ENCODE measurements at regions not wholly inside any gene's neighbourhood (a gene's known extent, or its start where the extent isn't known, plus 50 kb on each side); places are given as distances from the start of the nearest gene placed in this dataset.

DNA sequence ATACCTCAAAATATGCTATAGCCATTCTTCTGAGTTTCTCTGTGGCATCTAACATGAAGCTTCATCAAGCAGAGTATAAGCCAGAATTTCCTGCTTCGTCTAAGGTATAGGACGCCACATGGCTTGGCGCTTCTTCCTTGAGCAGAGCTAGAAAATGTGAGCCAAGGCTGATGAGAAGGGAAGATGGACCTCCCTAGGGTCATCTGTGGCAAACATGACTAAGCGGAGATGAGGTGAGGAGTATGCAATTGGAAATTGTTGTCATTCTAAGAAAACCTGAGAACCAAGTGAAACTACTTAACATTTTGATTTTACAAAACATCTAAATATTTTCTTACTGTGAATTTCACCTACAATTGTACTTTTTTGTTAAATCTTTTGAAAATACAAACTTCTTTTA, 466.5 kb downstream of the PSAT1 start:
- no peak for DNase-seq

DNA sequence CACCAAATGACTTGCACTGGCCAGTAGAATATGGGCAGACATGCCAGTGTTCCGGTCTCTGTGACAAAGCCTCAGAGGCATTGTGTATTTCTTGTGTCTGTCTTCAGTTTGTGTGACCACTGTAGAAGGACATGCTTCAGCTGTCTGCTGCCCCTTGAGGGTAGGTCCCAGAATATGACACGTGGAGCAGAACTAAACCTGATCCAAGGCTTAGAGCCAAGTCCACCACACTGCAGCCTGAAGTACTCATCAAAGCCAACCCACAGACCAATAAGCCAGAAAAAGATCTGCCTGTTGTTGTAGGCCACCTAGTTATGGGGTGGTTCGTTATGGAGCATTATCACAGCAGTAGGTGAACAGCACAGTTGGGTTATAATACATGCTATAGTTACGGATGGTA, 468.9 kb downstream of the PSAT1 start:
- DNase-seq = no peak

GRCh38 chr9:78767490-78767889, 470.6 kb downstream of the PSAT1 start:
- no peak for DNase-seq

DNA sequence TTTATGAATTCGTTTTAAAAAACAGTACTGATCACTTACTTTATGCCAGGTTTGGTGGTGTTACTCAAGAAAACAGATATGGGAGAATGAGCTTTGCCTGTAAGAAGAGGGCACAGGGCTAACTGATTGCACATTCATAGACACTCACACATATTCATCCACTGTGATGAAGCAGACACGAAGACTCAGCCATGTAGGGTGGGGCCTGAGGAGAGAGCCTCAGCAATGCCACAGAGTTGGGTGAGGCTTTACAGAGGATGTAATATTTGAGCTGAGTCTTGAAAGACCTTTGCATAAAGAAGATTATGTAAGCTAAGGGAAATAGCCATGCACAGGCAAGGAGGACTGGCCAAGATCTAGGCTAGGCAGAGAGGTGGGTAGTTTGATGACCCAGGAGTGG, 472.8 kb downstream of the PSAT1 start:
- DNase-seq = no peak

GRCh38 chr9:78775211-78775610, 478.3 kb downstream of the PSAT1 start:
- no peak for DNase-seq

DNA sequence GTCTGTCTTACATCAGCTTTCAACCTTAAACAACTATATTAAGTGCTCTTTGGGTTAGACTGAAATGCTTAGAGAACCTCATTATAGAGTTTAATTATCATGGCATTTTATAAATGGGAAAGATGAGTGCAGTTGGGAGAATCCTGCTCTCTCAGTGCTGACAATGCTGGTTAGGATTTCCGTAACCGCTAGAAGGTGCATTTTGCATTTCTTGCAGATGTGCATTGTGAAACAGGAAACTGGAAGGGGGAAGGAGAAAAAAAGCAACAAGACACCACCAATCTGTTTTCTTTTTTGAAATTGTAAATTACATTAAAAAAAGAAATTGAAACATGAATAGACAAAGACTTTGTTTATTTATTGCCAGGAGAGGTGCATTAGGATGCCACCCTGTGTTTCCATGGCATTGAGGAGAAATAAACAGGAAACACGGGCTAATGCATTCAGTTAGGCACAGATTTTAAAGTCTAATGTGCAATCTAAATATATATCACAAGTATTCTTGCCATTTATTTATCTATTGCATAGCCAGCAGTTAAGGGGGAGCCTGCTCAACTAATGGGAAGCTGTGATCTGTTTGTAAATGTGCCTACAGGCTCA, 478.9 kb downstream of the PSAT1 start:
- DNase-seq = no peak

GRCh38 chr9:78777747-78778146, 480.8 kb downstream of the PSAT1 start:
- no peak for DNase-seq

- no peak for DNase-seq
Observed at GRCh38 chr9:78778318-78778717, 481.4 kb downstream of the PSAT1 start.

- DNase-seq = no peak
Observed at GRCh38 chr9:78778861-78779374, 482.0 kb downstream of the PSAT1 start.

DNA sequence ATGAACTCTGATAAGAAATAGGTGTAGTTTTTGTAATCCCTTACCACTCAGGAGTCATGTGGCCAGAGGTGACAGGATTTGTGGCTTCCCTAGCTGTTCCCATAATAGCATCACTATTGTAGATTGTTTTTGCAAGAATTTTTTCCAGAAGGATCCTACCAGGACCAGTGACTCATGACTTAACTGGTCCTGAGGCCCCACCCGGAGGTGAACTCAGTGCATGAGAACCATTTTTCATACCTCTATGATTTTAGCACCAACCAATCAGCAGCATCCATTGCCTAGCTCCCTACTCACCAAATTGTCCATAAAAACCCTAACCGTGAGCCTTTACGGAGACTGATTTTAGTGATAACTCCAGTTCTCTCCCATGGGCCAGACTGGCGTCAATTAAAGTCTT, 484.8 kb downstream of the PSAT1 start:
- DNase-seq = no peak

DNA sequence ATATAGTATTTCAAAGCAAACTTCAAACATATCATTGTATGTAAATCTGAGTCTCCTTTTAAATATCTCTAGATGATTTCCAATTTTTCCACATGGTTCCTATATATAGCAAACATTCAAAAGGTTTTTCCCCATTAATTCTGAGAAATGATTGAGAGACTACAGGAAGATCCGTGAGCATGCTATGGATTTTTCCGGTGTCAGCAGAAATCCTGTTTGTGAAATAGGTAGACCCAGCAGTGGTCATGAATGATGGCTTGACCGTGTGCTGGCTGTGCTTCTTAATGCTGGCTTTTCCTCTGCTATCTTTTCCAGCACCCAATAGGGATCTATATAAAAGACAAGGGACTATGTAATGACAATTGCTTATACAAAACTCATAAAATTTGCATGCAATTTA, 485.3 kb downstream of the PSAT1 start:
- DNase-seq = no peak

DNA sequence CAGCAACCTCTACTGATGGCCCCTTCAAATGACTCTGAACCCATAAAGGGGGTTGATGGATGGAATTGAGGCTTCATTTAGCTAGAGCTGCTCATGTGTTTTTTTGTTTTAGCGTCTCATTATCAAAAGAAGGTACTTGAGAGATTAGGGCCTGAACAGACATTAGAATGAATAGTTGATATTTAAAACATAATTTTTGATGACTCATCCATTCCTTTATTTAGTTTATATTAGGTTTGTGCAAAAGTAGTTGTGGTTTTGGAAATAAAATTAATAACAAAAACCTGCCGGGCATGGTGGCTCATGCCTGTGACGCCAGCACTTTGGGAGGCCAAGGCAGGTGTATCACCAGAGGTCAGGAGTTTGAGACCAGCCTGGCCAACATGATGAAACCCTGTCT, 485.9 kb downstream of the PSAT1 start:
- no peak for DNase-seq

DNA sequence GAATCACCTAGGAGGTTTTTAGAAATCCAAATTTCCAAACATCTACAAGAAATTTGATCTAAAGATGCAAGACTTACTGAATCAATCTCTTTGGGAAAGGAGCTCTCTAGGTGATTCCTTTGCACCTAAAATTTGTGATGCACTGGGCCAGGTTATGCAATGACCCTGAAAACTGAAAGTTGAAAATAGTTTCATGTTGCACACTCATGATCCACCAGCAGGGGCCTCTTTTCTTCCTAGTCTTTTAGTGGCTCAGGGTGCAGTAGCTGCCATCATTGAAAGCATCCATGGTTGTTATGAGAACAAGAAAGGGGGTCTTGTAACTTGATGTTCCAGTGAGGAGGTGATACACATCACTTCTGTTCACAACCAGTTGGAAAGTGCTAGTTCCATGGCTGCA, 486.8 kb downstream of the PSAT1 start:
- DNase-seq = no peak

DNA sequence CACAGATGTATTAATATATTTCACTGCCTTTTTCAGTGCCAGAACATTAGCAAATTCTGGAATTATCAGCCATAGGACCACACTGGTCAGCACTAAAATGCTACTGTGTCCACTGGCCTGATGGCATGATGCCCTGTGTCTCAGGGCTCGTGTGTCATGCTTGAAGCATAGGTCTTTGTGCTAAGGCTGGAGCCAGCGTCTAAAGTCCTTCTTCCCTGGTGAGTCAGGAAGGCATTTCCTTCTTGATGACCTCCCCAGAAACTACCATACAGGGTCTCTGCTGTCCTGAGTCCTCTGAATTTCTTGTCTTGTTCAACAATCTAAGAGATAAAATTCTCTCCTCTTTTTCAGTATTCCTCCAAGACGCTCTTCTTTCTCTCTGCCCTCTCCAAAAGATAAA, 489.9 kb downstream of the PSAT1 start:
- no peak for DNase-seq

- DNase-seq = no peak
Observed at GRCh38 chr9:78788101-78788500, 491.2 kb downstream of the PSAT1 start.

- no peak for DNase-seq
Observed at GRCh38 chr9:78791779-78792178, 494.9 kb downstream of the PSAT1 start.

DNA sequence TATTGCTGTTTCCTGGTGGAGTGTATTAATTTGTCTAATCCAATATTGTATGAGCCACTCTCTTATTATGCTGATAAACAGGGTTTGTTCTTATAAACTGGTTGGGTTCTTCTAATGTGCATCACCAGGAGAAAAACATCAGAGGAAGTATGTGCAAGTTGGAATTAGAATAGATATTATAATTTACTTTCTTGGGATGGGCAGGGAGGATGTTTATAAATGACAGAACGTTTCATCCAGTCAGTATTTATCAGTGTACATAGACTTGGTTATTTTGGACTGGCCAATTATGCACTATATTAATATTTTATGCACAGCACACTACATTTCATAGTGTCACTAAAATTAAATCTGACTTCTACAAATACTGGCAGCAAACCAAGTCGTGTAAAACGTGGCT, 495.8 kb downstream of the PSAT1 start:
- DNase-seq = no peak

- no peak for DNase-seq
Observed at GRCh38 chr9:78805771-78806170, 508.8 kb downstream of the PSAT1 start.

DNA sequence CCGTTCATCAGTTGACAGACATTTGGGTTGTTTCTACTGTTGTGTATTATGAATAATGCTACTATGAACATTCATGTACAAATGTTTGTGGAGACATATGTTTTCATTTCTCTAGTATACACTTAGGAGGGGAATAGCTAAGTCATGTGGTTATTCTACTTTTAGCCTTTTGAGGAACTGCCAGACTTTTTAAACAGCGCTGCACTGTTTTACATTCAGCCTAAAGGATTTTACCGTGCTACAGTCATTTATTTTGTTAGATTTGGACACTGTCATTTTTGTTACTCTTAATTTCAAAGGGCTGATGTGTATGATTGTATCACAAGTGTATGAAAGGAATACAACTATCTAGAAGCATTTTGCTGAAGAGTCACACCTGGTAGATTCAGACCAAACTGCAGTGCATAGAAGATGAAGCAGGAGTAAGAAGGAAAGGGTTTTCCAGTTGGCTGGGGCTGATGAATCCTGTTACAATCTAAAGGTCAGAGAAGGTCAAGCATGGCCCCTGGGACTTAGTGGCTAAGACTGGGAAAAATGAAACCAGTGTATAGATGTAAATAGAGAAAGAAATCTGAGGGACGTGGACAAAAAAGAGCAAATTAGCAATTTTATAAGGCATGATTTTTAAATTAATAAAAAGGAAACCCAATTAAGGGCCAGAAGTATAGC, 509.7 kb downstream of the PSAT1 start:
- DNase-seq = no peak

GRCh38 chr9:78807286-78807685, 510.4 kb downstream of the PSAT1 start:
- no peak for DNase-seq

- no peak for DNase-seq
Observed at GRCh38 chr9:78808048-78808447, 511.1 kb downstream of the PSAT1 start.

- no peak for DNase-seq
Observed at GRCh38 chr9:78811622-78812276, 514.8 kb downstream of the PSAT1 start.

DNA sequence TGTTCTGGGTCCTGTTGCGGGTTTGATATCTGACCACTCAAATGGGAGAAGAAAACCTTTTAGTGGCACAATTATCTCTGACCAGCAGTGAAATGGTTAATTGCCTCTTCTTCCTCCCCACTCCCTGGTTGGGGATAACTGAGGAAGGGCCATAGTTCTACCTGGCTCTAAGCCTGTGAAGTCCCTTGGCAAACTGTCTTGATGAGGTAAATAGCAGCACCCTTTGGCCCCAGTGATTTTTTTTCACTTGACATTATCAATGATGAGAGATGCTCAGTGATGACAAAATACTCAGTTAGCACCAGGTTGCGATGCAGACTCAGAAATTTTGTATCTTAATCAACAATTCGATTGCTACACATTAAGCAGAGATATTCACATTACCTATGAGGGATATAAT, 515.7 kb downstream of the PSAT1 start:
- no peak for DNase-seq

- no peak for DNase-seq
Observed at GRCh38 chr9:78813602-78814180, 516.8 kb downstream of the PSAT1 start.
